Gastrocnemius medialis (tissue), 4 donors: ENCODE measurements at regions not wholly inside any gene's neighbourhood (a gene's known extent, or its start where the extent isn't known, plus 50 kb on each side); places are given as distances from the start of the nearest gene placed in this dataset.

ENCODE experiments used
- ATAC-seq, 2 donors: fragments of 150-250 bp; one replicate each; pipeline ENCODE4 v1.9.1; 2016
- DNase-seq, 2 donors: peaks; one replicate each; pipeline ENCODE4 v3.0.0-alpha.2; 2019
- H3K27ac ChIP-seq, 4 donors: fragments of 200-600 bp; sonication (generic); 1 replicate in 1 of 4; 2 replicates in 3 of 4; pipeline ENCODE4 v1.5.1; 2016 to 2018; ENCODE audit warnings: mild to moderate bottlenecking in 2 of 4, moderate library complexity in 1 of 4
- H3K27me3 ChIP-seq, 3 donors: fragments of 200-600 bp; sonication (generic) in 2 of 3; 1 replicate in 1 of 3; 2 replicates in 2 of 3; pipeline versions ENCODE4 v1.5.1 to v1.6.0; 2016 to 2019; ENCODE audit warnings: mild to moderate bottlenecking in 1 of 3, moderate library complexity in 1 of 3
- H3K36me3 ChIP-seq, 2 donors: fragments of 200-600 bp; sonication (generic) in 1 of 2; one replicate each; pipeline ENCODE4 v1.5.1; 2017 to 2018
- H3K4me1 ChIP-seq, 2 donors: fragments of 200-600 bp; sonication (generic) in 1 of 2; one replicate each; pipeline ENCODE4 v1.5.1; 2016 to 2017; ENCODE audit warnings: mild to moderate bottlenecking in 2 of 2
- H3K4me3 ChIP-seq, 4 donors: fragments of 200-600 bp; sonication (generic) in 3 of 4; 1 replicate in 1 of 4; 2 replicates in 3 of 4; pipeline ENCODE4 v1.5.1; 2016 to 2019; ENCODE audit warnings: mild to moderate bottlenecking in 2 of 4
- H3K9me3 ChIP-seq, 3 donors: fragments of 200-600 bp; sonication (generic) in 2 of 3; 1 replicate in 1 of 3; 2 replicates in 2 of 3; pipeline ENCODE4 v1.5.1; 2016 to 2019
- CTCF ChIP-seq, 5 experiments: fragments of 450-650 bp in 3 of 5; fragments of 200-600 bp in 2 of 5; sonication (generic) in 2 of 5; IDR thresholded peaks in 4 of 5; conservative IDR thresholded peaks in 1 of 5; 1 replicate in 4 of 5; 2 replicates in 1 of 5; pipeline ENCODE4 v1.5.1; 2016 to 2019; ENCODE audit warnings: antibody characterized with exemption in 5 of 5, mild to moderate bottlenecking in 3 of 5, moderate library complexity in 3 of 5
- POLR2A ChIP-seq, 2 donors: fragments of 450-650 bp; IDR thresholded peaks; one replicate each; pipeline ENCODE4 v1.6.1; 2017; ENCODE audit warnings: antibody characterized with exemption in 2 of 2, mild to moderate bottlenecking in 2 of 2, moderate library complexity in 2 of 2
- in situ Hi-C, 4 donors: fragments of 200-750 bp; cut with MboI; loops; one replicate each; pipeline versions ENCODE4 v1.15.0 to v1.8.0; 2017; ENCODE audit warnings: low sequenced_read_pairs in 4 of 4
- intact Hi-C: fragments of 100-400 bp; cut with DNase I; formaldehyde crosslinking; loops from one replicate; pipeline ENCODE4 v1.15.1; 2023; ENCODE audit warnings: low total_unique reads

GRCh38 chr10:128522551-128523308 is 396.5 kb upstream of the MKI67 start:
- no peak overlapping the region for H3K27ac ChIP-seq
- no peak for TF ChIP-seq POLR2A (IDR thresholded peaks at IDR 0.05)
- TF ChIP-seq CTCF (IDR thresholded peaks at IDR 0.05 in 4 of 5, conservative IDR thresholded peaks at IDR 0.05 in 1 of 5), result no peak
- H3K27me3 ChIP-seq, result peaks cover 0 to 3% (median 0%) of the 10 kb centered on the region in 3 donors
- H3K9me3 ChIP-seq, result no peaks in the 10 kb centered on the region
- no peak overlapping the region for H3K4me3 ChIP-seq
- no peaks in the 10 kb centered on the region for H3K36me3 ChIP-seq
- DNase-seq (no peak), ATAC-seq (no peak)
- intact Hi-C loops, result no loop called here
- in situ Hi-C loops, result no loop called here
- H3K4me1 ChIP-seq, result no peaks in the 10 kb centered on the region

DNA sequence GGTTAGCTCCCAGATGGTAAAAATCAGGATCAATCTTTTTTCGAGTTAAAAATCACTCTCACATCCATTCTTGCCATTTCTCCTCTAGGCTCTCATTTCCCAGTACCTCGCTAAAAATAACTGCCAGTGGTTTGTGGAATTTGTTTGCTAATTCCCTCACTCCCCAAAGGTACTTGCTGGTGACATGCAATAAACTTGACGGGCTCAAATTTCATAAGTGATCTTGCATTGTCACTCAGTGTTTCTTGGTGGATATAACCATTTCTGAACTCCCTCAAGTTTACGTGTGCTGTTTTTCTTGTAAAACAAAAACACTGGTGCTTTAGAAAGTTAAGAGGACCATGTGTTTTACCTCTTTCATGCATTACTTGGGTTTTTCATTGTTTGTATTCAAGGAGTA is 399.2 kb upstream of the MKI67 start:
- Histone ChIP-seq H3K4me1 (peaks cover 0 to 1% of the 10 kb centered on the region in 2 donors), H3K27me3 (peaks cover 0 to 1% (median 0%) of the 10 kb centered on the region in 3 donors), H3K4me3 (no peak overlapping the region), H3K9me3 (no peaks in the 10 kb centered on the region), H3K27ac (no peak overlapping the region), H3K36me3 (no peaks in the 10 kb centered on the region)
- DNase-seq, result no peak
- intact Hi-C loops (no loop called here), in situ Hi-C loops (loop anchor here in 1 of 4 donors (25.0 kb wide), 1 partner anchor 213 kb away; no protein-coding TSS in a partner anchor)
- ATAC-seq, result no peak
- TF ChIP-seq POLR2A (IDR thresholded peaks at IDR 0.05) (no peak), CTCF (IDR thresholded peaks at IDR 0.05 in 4 of 5, conservative IDR thresholded peaks at IDR 0.05 in 1 of 5) (no peak)

DNA sequence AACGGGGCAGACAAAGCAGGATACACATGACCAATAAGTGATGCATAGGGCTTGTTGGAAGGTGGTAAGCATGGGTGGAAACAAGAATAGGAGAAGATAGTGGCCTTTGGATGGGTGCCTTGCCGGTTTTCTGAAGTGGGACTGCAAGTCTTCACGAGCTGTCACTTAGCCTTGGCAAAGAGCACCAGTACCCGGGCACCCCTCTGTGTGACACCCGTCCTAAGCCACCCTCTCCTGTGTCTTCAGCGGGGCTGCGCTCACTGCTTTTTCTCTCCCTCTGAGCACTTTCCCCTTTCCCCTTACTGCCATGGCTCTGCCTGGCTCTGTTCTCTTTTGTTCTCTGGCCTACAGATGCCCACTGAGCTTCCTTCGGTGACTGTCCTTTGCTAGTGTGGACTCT is 399.7 kb upstream of the MKI67 start:
- Histone ChIP-seq H3K9me3 (no peaks in the 10 kb centered on the region), H3K36me3 (no peaks in the 10 kb centered on the region), H3K27me3 (no peaks in the 10 kb centered on the region), H3K27ac (no peak overlapping the region), H3K4me3 (no peak overlapping the region), H3K4me1 (peaks cover 0 to 5% of the 10 kb centered on the region in 2 donors)
- ATAC-seq, result no peak
- TF ChIP-seq CTCF (IDR thresholded peaks at IDR 0.05 in 4 of 5, conservative IDR thresholded peaks at IDR 0.05 in 1 of 5) (no peak), POLR2A (IDR thresholded peaks at IDR 0.05) (no peak)
- intact Hi-C loops (no loop called here), in situ Hi-C loops (loop anchor here in 1 of 4 donors (25.0 kb wide), 1 partner anchor 214 kb away; no protein-coding TSS in a partner anchor)
- DNase-seq, result no peak

DNA sequence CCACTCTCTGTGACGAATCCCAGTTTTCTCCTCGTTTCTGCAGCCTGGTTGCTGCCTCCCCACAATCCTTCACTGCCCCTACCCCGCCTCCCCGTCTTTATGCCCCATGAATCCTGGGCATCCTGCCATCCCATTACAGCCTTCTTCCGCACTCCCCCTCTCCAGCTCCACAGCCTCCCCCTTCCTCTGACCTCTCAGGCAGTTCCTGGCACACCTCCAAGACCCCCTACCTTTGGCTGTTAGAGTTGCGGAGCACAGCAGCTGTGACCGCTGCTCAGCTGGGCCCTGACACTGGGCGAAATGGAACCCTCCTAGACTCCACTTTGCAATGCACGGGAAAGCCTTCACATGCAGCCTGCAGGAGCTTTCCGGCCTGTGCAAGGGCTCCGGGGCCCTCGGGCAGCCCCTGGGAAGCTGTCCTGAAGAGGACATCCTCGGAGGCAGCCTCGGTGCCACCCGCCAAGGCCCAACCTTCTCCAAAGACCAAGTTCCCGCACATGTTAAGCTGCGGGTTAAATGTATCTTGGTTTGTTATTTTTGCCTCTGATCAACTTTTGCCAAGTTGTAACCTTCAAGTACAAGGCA is 400.7 kb upstream of the MKI67 start:
- no peaks in the 10 kb centered on the region for H3K27me3 ChIP-seq
- intact Hi-C loops (no loop called here), in situ Hi-C loops (loop anchor here in 1 of 4 donors (25.0 kb wide), 1 partner anchor 215 kb away; no protein-coding TSS in a partner anchor)
- H3K9me3 ChIP-seq, result no peaks in the 10 kb centered on the region
- TF ChIP-seq POLR2A (IDR thresholded peaks at IDR 0.05), result no peak
- TF ChIP-seq CTCF (IDR thresholded peaks at IDR 0.05 in 4 of 5, conservative IDR thresholded peaks at IDR 0.05 in 1 of 5), result no peak
- ATAC-seq (no peak), DNase-seq (no peak)
- H3K36me3 ChIP-seq, result no peaks in the 10 kb centered on the region
- H3K27ac ChIP-seq, result no peak overlapping the region
- peaks cover 0 to 5% of the 10 kb centered on the region in 2 donors for H3K4me1 ChIP-seq
- H3K4me3 ChIP-seq, result no peak overlapping the region
